Gastrocnemius medialis (tissue), 4 donors: ENCODE measurements at regions not wholly inside any gene's neighbourhood (a gene's known extent, or its start where the extent isn't known, plus 50 kb on each side); places are given as distances from the start of the nearest gene placed in this dataset.

ENCODE experiments used
- ATAC-seq, 2 donors: fragments of 150-250 bp; one replicate each; pipeline ENCODE4 v1.9.1; 2016
- DNase-seq, 2 donors: peaks; one replicate each; pipeline ENCODE4 v3.0.0-alpha.2; 2019
- H3K27ac ChIP-seq, 4 donors: fragments of 200-600 bp; sonication (generic); 1 replicate in 1 of 4; 2 replicates in 3 of 4; pipeline ENCODE4 v1.5.1; 2016 to 2018; ENCODE audit warnings: mild to moderate bottlenecking in 2 of 4, moderate library complexity in 1 of 4
- H3K27me3 ChIP-seq, 3 donors: fragments of 200-600 bp; sonication (generic) in 2 of 3; 1 replicate in 1 of 3; 2 replicates in 2 of 3; pipeline versions ENCODE4 v1.5.1 to v1.6.0; 2016 to 2019; ENCODE audit warnings: mild to moderate bottlenecking in 1 of 3, moderate library complexity in 1 of 3
- H3K36me3 ChIP-seq, 2 donors: fragments of 200-600 bp; sonication (generic) in 1 of 2; one replicate each; pipeline ENCODE4 v1.5.1; 2017 to 2018
- H3K4me1 ChIP-seq, 2 donors: fragments of 200-600 bp; sonication (generic) in 1 of 2; one replicate each; pipeline ENCODE4 v1.5.1; 2016 to 2017; ENCODE audit warnings: mild to moderate bottlenecking in 2 of 2
- H3K4me3 ChIP-seq, 4 donors: fragments of 200-600 bp; sonication (generic) in 3 of 4; 1 replicate in 1 of 4; 2 replicates in 3 of 4; pipeline ENCODE4 v1.5.1; 2016 to 2019; ENCODE audit warnings: mild to moderate bottlenecking in 2 of 4
- H3K9me3 ChIP-seq, 3 donors: fragments of 200-600 bp; sonication (generic) in 2 of 3; 1 replicate in 1 of 3; 2 replicates in 2 of 3; pipeline ENCODE4 v1.5.1; 2016 to 2019
- POLR2A ChIP-seq, 2 donors: fragments of 450-650 bp; IDR thresholded peaks; one replicate each; pipeline ENCODE4 v1.6.1; 2017; ENCODE audit warnings: antibody characterized with exemption in 2 of 2, mild to moderate bottlenecking in 2 of 2, moderate library complexity in 2 of 2
- in situ Hi-C, 4 donors: fragments of 200-750 bp; cut with MboI; loops; one replicate each; pipeline versions ENCODE4 v1.15.0 to v1.8.0; 2017; ENCODE audit warnings: low sequenced_read_pairs in 4 of 4
- intact Hi-C: fragments of 100-400 bp; cut with DNase I; formaldehyde crosslinking; loops from one replicate; pipeline ENCODE4 v1.15.1; 2023; ENCODE audit warnings: low total_unique reads
- TF ChIP-seq, protein P1 (sequence below), 5 experiments: fragments of 450-650 bp in 3 of 5; fragments of 200-600 bp in 2 of 5; sonication (generic) in 2 of 5; IDR thresholded peaks in 4 of 5; conservative IDR thresholded peaks in 1 of 5; 1 replicate in 4 of 5; 2 replicates in 1 of 5; pipeline ENCODE4 v1.5.1; 2016 to 2019; ENCODE audit warnings: antibody characterized with exemption in 5 of 5, mild to moderate bottlenecking in 3 of 5, moderate library complexity in 3 of 5

GRCh38 chr4:29243054-29243453, 1477.1 kb upstream of the PCDH7 start:
- ATAC-seq (no peak), DNase-seq (no peak)
- Histone ChIP-seq H3K4me1 (no peaks in the 10 kb centered on the region), H3K9me3 (no peaks in the 10 kb centered on the region), H3K27me3 (no peaks in the 10 kb centered on the region), H3K27ac (no peak overlapping the region), H3K4me3 (no peak overlapping the region), H3K36me3 (no peaks in the 10 kb centered on the region)
- intact Hi-C loops (no loop called here), in situ Hi-C loops (no loop called here)
- TF ChIP-seq POLR2A (IDR thresholded peaks at IDR 0.05) = no peak
- TF ChIP-seq, protein P1, sequence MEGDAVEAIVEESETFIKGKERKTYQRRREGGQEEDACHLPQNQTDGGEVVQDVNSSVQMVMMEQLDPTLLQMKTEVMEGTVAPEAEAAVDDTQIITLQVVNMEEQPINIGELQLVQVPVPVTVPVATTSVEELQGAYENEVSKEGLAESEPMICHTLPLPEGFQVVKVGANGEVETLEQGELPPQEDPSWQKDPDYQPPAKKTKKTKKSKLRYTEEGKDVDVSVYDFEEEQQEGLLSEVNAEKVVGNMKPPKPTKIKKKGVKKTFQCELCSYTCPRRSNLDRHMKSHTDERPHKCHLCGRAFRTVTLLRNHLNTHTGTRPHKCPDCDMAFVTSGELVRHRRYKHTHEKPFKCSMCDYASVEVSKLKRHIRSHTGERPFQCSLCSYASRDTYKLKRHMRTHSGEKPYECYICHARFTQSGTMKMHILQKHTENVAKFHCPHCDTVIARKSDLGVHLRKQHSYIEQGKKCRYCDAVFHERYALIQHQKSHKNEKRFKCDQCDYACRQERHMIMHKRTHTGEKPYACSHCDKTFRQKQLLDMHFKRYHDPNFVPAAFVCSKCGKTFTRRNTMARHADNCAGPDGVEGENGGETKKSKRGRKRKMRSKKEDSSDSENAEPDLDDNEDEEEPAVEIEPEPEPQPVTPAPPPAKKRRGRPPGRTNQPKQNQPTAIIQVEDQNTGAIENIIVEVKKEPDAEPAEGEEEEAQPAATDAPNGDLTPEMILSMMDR (IDR thresholded peaks at IDR 0.05 in 4 of 5, conservative IDR thresholded peaks at IDR 0.05 in 1 of 5) = no peak

DNA sequence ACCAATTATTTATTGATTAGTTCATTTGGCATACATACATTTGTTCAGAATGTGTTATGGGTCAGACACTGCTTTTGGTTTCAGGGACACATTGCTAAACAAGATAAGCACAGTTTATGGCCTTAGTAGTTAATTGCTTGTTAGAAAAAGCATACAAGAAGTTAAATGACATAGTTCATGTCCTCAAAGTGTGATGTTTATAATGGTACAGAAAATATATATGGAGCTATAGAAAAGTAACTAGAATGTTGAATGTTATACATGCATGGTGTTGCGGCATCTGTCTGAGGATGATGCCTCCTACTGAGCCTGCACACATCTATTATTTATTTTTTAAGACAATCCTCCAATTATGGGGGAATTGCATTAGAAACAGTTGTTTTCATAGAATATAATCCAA, 1476.3 kb upstream of the PCDH7 start:
- Histone ChIP-seq H3K27ac (no peak overlapping the region), H3K27me3 (no peaks in the 10 kb centered on the region), H3K4me1 (no peaks in the 10 kb centered on the region), H3K4me3 (no peak overlapping the region), H3K9me3 (no peaks in the 10 kb centered on the region), H3K36me3 (no peaks in the 10 kb centered on the region)
- intact Hi-C loops (no loop called here), in situ Hi-C loops (no loop called here)
- ATAC-seq (no peak), DNase-seq (no peak)
- TF ChIP-seq, protein P1 (IDR thresholded peaks at IDR 0.05 in 4 of 5, conservative IDR thresholded peaks at IDR 0.05 in 1 of 5) = no peak
- TF ChIP-seq POLR2A (IDR thresholded peaks at IDR 0.05) = no peak

DNA sequence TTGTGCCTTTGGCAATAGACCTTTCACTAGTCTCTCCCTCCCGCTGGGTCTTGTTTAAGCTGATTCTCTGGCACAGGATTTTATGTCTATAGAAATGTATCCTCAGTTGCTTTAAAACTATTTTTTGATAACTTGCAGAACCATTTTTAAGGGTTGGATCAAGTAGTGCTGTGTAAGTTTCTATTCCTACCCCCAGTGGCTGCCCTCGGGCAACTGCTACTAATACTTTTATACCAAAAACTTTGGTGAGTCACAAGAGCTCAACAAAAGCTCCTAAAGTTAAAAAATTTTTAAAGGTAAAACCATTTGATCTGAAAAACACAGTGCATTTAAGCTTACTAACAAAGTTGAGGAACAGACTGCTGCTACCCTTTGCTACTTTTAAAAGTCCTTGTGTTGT, 1460.6 kb upstream of the PCDH7 start:
- Histone ChIP-seq H3K4me1 (no peaks in the 10 kb centered on the region), H3K27ac (no peak overlapping the region), H3K4me3 (no peak overlapping the region), H3K27me3 (no peaks in the 10 kb centered on the region), H3K9me3 (no peaks in the 10 kb centered on the region), H3K36me3 (no peaks in the 10 kb centered on the region)
- ATAC-seq = no peak
- in situ Hi-C loops = no loop called here
- DNase-seq = no peak
- TF ChIP-seq, protein P1 (IDR thresholded peaks at IDR 0.05 in 4 of 5, conservative IDR thresholded peaks at IDR 0.05 in 1 of 5) = no peak
- no peak for TF ChIP-seq POLR2A (IDR thresholded peaks at IDR 0.05)
- intact Hi-C loops = no loop called here

- ATAC-seq (no peak), DNase-seq (no peak)
- no peaks in the 10 kb centered on the region for H3K9me3 ChIP-seq
- intact Hi-C loops (no loop called here), in situ Hi-C loops (no loop called here)
- no peak overlapping the region for H3K4me3 ChIP-seq
- H3K36me3 ChIP-seq = no peaks in the 10 kb centered on the region
- no peaks in the 10 kb centered on the region for H3K4me1 ChIP-seq
- no peak overlapping the region for H3K27ac ChIP-seq
- no peaks in the 10 kb centered on the region for H3K27me3 ChIP-seq
- no peak for TF ChIP-seq POLR2A (IDR thresholded peaks at IDR 0.05)
- TF ChIP-seq, protein P1 (IDR thresholded peaks at IDR 0.05 in 4 of 5, conservative IDR thresholded peaks at IDR 0.05 in 1 of 5) = no peak
Measured at GRCh38 chr4:29262986-29263385, 1457.2 kb upstream of the PCDH7 start.

DNA sequence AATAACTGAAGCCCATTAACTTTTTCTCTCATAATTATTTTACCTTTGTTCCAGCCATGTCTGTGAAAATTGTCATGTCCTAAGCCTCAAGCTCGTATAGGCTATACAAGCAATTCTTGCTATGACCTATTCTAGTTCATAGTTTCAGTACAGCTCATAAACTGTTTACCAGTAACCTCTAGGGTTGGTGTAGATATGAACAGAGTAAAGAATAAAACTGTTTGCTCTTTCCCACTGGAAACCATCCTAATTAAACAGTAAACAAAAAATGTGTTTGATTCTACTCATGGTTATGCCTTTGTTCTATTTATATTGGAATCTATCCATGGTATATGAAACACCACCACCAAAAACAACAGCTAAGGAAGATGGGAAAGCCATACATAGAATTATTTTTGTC, 1444.0 kb upstream of the PCDH7 start:
- intact Hi-C loops = no loop called here
- no peak for ATAC-seq
- Histone ChIP-seq H3K4me3 (no peak overlapping the region), H3K9me3 (no peaks in the 10 kb centered on the region), H3K36me3 (no peaks in the 10 kb centered on the region), H3K4me1 (no peaks in the 10 kb centered on the region), H3K27ac (no peak overlapping the region), H3K27me3 (no peaks in the 10 kb centered on the region)
- in situ Hi-C loops = no loop called here
- DNase-seq = no peak
- TF ChIP-seq, protein P1 (IDR thresholded peaks at IDR 0.05 in 4 of 5, conservative IDR thresholded peaks at IDR 0.05 in 1 of 5) = no peak
- TF ChIP-seq POLR2A (IDR thresholded peaks at IDR 0.05) = no peak
